ACC112 (cell line): ENCODE measurements at regions not wholly inside any gene's neighbourhood (a gene's known extent, or its start where the extent isn't known, plus 50 kb on each side); places are given as distances from the start of the nearest gene placed in this dataset.

ENCODE experiments used
- H2AFZ ChIP-seq: fragments of 200-600 bp; sonication (generic); one replicate; pipeline ENCODE4 v1.6.0; 2017; ENCODE audit warnings: antibody characterized with exemption, low read length; ENCODE audit not compliant: unreplicated experiment
- H3K27ac ChIP-seq: fragments of 200-600 bp; sonication (generic); 2 replicates; pipeline ENCODE4 v1.5.1; 2014; ENCODE audit warnings: low read depth, mild to moderate bottlenecking, antibody characterized with exemption, low read length, moderate library complexity
- H3K27me3 ChIP-seq: fragments of 200-600 bp; sonication (generic); 2 replicates; pipeline ENCODE4 v1.6.1; 2014; ENCODE audit warnings: mild to moderate bottlenecking, antibody characterized with exemption, low read length, moderate library complexity, mixed read lengths; ENCODE audit not compliant: insufficient read depth
- H3K36me3 ChIP-seq: fragments of 200-600 bp; sonication (generic); 2 replicates; pipeline ENCODE4 v1.6.1; 2016; ENCODE audit warnings: mild to moderate bottlenecking, antibody characterized with exemption, low read length, moderate library complexity, mixed read lengths; ENCODE audit not compliant: insufficient read depth
- H3K4me1 ChIP-seq: fragments of 200-600 bp; sonication (generic); one replicate; pipeline ENCODE4 v1.6.1; 2016; ENCODE audit warnings: low read length, mixed read lengths; ENCODE audit not compliant: insufficient read depth, unreplicated experiment, control insufficient read depth
- H3K4me3 ChIP-seq: fragments of 200-600 bp; sonication (generic); 2 replicates; pipeline ENCODE4 v1.5.1; 2014; ENCODE audit warnings: mild to moderate bottlenecking, low read depth, low read length
- H3K79me2 ChIP-seq: fragments of 200-600 bp; sonication (generic); one replicate; pipeline ENCODE4 v1.6.0; 2016; ENCODE audit warnings: low read length; ENCODE audit not compliant: control insufficient read depth, unreplicated experiment, insufficient read depth

DNA sequence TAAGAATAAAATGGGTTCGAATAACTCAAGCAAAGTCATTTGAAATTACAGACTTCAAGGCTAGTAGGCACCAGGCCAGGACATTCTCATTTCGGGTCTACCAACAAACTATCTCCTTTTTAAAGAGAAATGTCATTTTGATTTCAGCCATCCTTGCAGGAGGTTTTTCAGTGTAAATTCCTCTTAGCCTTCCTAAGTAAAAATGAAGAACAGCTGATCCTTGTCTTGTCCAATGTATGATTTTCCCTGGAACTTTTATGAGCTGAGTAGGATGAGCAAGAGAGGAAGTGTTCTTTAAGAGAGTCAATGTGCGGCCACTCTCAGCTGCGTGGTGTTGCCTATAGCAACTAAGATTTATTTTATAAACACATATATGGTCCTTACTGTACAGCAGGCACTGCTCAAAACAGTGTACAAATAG, 110.1 kb downstream of the PLCE1 start:
- no peaks in the 10 kb centered on the region for H3K36me3 ChIP-seq
- no peaks in the 10 kb centered on the region for H3K27me3 ChIP-seq
- peaks cover 44% of the 10 kb centered on the region for H3K4me1 ChIP-seq
- H3K4me3 ChIP-seq = peak overlapping the region; percentile 35; the same call in 1 of the 2 replicates
- peak overlapping the region; percentile 82 for H3K27ac ChIP-seq
- no peak overlapping the region for H2AFZ ChIP-seq
- H3K79me2 ChIP-seq = no peaks in the 10 kb centered on the region

GRCh38 chr10:94104316-94105000, 110.7 kb downstream of the PLCE1 start:
- H2AFZ ChIP-seq = no peak overlapping the region
- no peaks in the 10 kb centered on the region for H3K79me2 ChIP-seq
- no peaks in the 10 kb centered on the region for H3K36me3 ChIP-seq
- H3K27me3 ChIP-seq = no peaks in the 10 kb centered on the region
- peak overlapping the region; percentile 43; the same call in 1 of the 2 replicates for H3K4me3 ChIP-seq
- H3K4me1 ChIP-seq = peaks cover 46% of the 10 kb centered on the region
- H3K27ac ChIP-seq = peak overlapping the region; percentile 82

DNA sequence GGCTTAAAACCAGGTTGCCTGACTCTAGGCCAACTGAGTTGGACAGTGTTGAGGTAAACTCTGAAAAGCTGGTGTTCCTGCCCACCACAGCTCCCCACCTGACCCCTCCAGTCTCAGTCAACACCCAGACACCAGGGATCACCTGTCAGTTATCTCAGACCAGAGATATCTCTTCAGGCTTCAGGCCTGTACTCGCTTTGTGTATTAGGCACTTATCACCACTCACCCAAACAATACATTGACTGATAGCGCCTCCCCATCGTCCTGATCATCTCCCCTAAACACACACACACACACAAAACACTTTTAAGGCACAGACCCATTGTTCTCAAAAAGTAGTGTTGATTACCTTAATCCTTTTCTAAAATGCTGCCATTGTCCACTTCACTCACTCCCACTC, 111.5 kb downstream of the PLCE1 start:
- Histone ChIP-seq H3K4me3 (0 out of 2 replicates have a peak overlapping the region, but pooled peaks have one; percentile 43), H3K27ac (peak overlapping the region; percentile 82), H2AFZ (no peak overlapping the region), H3K79me2 (no peaks in the 10 kb centered on the region), H3K27me3 (no peaks in the 10 kb centered on the region), H3K4me1 (peaks cover 46% of the 10 kb centered on the region), H3K36me3 (no peaks in the 10 kb centered on the region)

GRCh38 chr10:94107191-94107590, 113.5 kb downstream of the PLCE1 start:
- Histone ChIP-seq H3K79me2 (no peaks in the 10 kb centered on the region), H3K27ac (no peak overlapping the region), H2AFZ (no peak overlapping the region), H3K27me3 (no peaks in the 10 kb centered on the region), H3K4me3 (no peak overlapping the region), H3K4me1 (peaks cover 46% of the 10 kb centered on the region), H3K36me3 (no peaks in the 10 kb centered on the region)

GRCh38 chr10:94108200-94108599, 114.5 kb downstream of the PLCE1 start:
- Histone ChIP-seq H3K36me3 (no peaks in the 10 kb centered on the region), H3K79me2 (no peaks in the 10 kb centered on the region), H3K27me3 (no peaks in the 10 kb centered on the region), H3K27ac (peak overlapping the region; percentile 12; the same call in 1 of the 2 replicates), H2AFZ (no peak overlapping the region), H3K4me3 (no peak overlapping the region), H3K4me1 (peaks cover 41% of the 10 kb centered on the region)

DNA sequence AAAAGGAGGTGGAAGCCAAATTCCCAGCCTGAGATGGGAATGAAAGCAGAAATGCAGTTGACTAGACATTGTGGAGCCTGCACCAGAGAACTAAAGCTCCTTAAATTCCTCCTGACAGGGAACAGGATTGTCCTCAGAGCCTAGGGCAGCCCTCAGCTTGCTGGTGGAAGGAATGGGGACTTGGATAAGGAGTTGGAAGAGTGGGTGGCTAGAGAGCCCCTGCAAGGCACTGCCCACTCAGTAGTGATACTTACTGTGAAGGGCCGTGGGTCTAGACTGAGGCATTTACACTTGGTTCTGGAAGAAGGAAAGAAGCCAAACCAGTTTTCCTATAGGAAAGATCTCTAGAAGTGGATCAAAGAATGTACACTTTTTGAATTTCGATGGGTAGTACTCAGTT, 117.6 kb downstream of the PLCE1 start:
- no peak overlapping the region for H3K27ac ChIP-seq
- H3K27me3 ChIP-seq = no peaks in the 10 kb centered on the region
- no peak overlapping the region for H3K4me3 ChIP-seq
- no peaks in the 10 kb centered on the region for H3K36me3 ChIP-seq
- H3K4me1 ChIP-seq = peaks cover 25% of the 10 kb centered on the region
- H2AFZ ChIP-seq = no peak overlapping the region
- H3K79me2 ChIP-seq = no peaks in the 10 kb centered on the region

DNA sequence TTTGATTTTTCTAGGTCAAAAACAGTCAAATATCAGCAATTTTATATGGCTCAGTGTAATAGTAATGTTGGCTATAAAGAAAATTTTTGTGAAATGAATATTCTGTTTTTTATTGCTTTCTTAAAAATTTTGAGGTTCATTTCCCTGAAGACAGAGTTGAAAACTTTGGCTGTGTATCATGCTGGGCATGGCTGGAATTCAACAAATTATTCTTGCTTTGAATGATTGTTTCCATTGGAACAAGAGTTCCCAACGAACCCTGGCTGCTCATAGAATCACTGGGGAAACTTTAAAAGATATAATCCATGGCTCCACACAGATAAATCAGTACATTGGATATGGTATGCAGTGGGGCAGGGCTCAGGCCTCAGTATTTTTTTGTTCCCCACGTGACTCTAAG, 118.6 kb downstream of the PLCE1 start:
- H3K79me2 ChIP-seq = no peaks in the 10 kb centered on the region
- no peak overlapping the region for H3K4me3 ChIP-seq
- no peaks in the 10 kb centered on the region for H3K36me3 ChIP-seq
- H2AFZ ChIP-seq = no peak overlapping the region
- no peak overlapping the region for H3K27ac ChIP-seq
- peaks cover 23% of the 10 kb centered on the region for H3K4me1 ChIP-seq
- no peaks in the 10 kb centered on the region for H3K27me3 ChIP-seq

DNA sequence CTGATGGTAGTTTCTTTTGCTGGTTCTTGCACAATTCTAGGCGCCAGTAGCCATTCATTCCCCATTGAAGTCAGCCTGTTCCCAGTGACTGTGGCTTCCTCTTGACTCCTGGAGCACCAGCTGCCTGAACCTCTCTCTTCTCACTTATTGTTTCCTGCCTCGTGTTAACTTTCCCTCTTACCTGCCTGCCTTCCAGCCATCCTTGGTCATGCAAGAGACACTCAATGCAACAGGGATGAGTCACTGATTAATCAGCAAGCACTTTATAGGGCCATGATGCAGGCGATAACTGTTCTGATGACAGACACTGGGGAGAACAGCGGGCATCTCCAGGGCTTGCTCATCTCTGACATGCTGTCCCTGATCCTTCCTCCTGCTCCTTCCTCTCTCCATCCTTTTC, 122.0 kb downstream of the PLCE1 start:
- Histone ChIP-seq H2AFZ (no peak overlapping the region), H3K27me3 (no peaks in the 10 kb centered on the region), H3K4me3 (no peak overlapping the region), H3K27ac (no peak overlapping the region), H3K4me1 (peaks cover 7% of the 10 kb centered on the region), H3K36me3 (no peaks in the 10 kb centered on the region), H3K79me2 (no peaks in the 10 kb centered on the region)

GRCh38 chr10:94116848-94117247, 123.1 kb downstream of the PLCE1 start:
- Histone ChIP-seq H3K27me3 (no peaks in the 10 kb centered on the region), H3K27ac (no peak overlapping the region), H2AFZ (no peak overlapping the region), H3K4me3 (no peak overlapping the region), H3K4me1 (peaks cover 7% of the 10 kb centered on the region), H3K79me2 (no peaks in the 10 kb centered on the region), H3K36me3 (no peaks in the 10 kb centered on the region)

DNA sequence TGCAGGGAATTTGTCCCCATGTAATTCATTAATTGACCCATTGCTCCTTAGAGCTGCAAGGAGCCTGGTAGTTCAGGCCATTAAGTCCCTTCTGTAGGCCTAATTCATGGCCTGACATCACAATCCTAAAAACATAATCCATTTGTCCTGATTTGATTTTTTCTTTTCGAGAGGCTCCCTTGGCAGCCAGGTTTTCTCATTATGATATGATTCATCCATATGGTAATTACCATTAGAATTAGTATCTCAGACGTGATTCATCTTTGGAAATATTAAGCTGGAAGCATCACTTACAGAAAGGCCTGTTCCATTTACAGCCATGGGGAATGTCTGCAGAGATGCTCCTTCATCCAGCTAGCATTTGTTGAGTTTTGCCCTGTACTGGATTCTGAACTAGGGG, 128.5 kb downstream of the PLCE1 start:
- H3K27ac ChIP-seq = no peak overlapping the region
- peaks cover 44% of the 10 kb centered on the region for H3K4me1 ChIP-seq
- no peaks in the 10 kb centered on the region for H3K36me3 ChIP-seq
- H3K27me3 ChIP-seq = no peaks in the 10 kb centered on the region
- no peak overlapping the region for H2AFZ ChIP-seq
- no peak overlapping the region for H3K4me3 ChIP-seq
- no peaks in the 10 kb centered on the region for H3K79me2 ChIP-seq

- no peaks in the 10 kb centered on the region for H3K27me3 ChIP-seq
- peak overlapping the region; percentile 32; the same call in 1 of the 2 replicates for H3K4me3 ChIP-seq
- no peaks in the 10 kb centered on the region for H3K36me3 ChIP-seq
- peak overlapping the region; percentile 66 for H3K27ac ChIP-seq
- no peaks in the 10 kb centered on the region for H3K79me2 ChIP-seq
- peak overlapping the region; percentile 14 for H2AFZ ChIP-seq
- peaks cover 44% of the 10 kb centered on the region for H3K4me1 ChIP-seq
Measured at GRCh38 chr10:94123258-94123995, 129.7 kb downstream of the PLCE1 start.
